ENCODE measurements at regions not wholly inside any gene's neighbourhood (a gene's known extent, or its start where the extent isn't known, plus 50 kb on each side); places are given as distances from the start of the nearest gene placed in this dataset.
A peak's percentile ranks its signal among the peaks of the same experiment; 100 is the strongest.

DNA sequence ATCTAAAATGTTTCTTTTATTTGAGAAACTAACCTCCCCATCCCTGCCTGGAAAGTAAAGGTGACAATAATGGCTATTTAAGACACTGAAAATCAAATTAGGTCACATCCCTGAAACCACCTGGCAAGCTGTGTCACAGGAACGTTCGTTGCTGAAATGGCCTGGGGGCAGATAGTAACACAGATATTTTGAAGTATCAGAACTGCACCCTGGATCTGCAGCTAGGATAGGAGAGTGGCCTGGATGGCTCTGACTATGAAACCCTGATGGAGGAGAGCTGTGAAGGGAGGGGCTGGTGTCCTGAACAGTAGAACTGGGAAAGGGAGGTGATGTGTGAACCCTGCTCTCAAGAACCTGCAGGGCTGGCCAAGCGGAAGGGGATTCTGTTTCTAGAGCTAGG is 648.3 kb upstream of the CFAP20DC start:
- peak; percentile 12 for DNase-seq (ENCODE audit: low read depth)

DNA sequence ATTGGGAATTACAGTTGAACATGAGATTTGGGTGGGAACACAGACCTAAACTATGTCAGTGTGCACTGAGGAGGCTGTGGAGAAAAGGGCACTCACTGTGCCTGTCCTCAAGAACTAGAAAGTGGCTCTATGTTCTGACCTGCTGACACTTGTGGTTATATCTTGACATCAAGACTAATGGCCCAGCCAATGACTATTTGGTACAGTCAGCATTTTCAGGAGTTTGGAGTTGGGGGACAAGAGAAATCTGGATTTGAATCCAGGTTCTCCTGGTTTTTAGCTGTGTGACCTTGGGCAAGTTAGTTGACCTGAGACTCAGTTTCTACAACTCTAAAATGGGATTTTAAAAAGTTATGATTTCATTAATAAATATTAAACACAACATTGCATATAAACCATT is 647.0 kb upstream of the CFAP20DC start:
- DNase-seq (ENCODE audit: low read depth), result peak; percentile 6

DNA sequence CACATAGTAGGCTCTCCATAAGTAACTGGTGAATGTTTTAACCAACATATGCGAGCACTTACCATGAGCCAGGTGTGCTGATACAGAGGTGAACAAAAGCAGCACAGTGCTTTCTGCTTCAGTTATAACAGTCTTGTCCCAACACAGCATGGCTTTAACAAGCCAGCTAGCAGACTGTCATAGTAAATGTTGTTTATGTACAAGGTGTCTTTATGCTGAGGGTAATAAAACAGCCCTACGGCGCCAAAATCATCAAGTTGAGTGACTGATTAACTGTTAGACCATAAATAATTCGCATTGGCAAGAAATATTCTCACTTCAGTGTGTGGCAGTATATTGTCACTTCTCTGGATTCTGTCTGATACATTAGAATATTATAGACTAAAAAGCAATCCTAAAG is 646.0 kb upstream of the CFAP20DC start:
- no peak for DNase-seq (ENCODE audit: low read depth)

DNA sequence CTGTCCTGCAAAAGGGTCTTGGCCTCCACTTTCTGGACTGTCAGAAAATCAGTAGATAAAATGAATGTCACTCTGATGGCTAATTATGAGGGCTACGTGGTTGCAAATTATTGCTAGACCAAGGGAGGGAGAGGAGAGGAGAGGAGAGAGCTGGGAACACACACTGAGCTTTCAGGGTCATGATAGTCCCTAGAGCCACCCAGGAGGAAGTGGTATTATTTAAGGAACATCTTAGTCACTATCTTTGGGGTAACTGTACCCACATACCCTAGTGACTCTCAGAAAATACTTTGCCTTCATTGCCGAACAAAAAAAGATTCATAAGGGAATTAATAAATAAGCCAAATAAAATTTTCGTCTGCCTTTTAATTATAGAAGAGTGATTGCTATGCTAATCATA is 642.3 kb upstream of the CFAP20DC start:
- no peak for DNase-seq (ENCODE audit: low read depth)

DNA sequence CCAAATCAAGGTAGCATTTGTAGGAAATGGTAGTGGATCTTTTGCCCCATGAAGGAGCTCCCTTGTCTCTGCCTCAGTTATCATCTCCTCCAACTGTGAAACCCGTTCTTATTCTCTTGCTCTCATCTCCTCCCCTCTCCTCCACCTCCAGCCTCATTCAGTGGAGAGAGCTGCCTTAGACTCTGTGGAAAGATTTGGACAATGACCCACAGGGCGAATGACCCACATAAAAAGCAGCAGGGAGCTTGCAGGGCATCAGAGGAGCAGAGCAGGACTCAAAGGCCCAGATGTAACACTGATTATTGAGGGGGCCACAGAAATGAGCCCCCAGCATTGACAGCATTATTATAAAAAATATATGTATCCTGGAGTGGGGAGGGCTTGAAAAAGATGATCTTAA is 641.1 kb upstream of the CFAP20DC start:
- no peak for DNase-seq (ENCODE audit: low read depth)

DNA sequence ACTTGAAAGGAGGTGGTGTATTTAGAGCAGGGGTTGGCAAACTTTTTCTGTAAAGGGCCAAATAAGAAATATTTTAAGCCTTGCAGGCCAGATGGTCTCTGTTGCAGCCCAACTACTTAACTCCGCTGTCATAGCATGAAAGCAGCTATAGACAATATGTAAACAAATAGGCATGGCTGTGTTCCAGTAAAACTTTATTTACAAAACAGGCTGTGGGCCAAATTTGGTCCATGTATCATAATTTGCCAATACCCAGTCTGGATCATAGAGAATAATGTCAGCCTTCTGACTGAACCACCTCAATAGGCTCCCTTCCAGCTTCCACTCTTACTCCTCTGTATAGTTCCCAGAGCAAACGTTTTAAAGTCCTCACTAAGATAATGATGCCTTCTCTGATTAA is 638.8 kb upstream of the CFAP20DC start:
- DNase-seq (ENCODE audit: low read depth), result no peak

DNA sequence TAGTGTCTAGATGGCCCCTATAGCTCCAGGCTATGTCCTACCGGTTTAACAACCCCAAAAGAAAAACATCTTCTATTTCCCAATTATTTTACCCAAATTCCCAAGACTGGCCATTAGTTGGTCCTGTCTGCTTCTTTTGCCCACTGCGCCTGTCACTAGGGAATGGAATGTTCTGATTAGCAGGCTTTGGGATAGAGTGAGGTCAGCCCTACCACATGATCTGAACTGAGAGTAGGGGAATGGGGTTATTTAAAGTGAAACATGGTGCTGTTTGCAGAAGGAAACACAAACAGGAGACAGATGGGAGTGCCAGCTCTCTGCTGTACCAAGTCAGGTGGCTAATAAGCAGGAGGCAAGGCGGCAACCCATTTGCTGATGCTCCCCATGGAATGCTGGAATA is 635.6 kb upstream of the CFAP20DC start:
- no peak for DNase-seq (ENCODE audit: low read depth)

DNA sequence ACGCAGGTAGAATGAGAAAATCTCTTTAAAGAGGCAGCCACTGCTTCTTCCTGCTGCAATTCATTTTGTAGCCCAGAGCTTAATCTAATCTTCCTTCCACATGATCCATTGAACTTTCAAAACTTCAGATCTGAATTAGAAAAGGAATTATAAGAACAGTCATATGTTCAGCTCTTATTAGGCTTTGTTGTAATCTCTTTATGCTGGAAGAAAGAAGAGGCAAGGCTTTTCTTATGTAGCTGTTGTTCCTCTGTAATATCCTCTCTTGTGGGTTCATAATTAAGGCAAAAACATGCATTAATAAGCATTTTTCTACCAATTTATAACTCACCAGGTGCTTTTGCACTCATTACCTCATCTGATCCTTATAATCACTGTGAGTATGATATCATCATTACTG is 634.9 kb upstream of the CFAP20DC start:
- no peak for DNase-seq (ENCODE audit: low read depth)

DNA sequence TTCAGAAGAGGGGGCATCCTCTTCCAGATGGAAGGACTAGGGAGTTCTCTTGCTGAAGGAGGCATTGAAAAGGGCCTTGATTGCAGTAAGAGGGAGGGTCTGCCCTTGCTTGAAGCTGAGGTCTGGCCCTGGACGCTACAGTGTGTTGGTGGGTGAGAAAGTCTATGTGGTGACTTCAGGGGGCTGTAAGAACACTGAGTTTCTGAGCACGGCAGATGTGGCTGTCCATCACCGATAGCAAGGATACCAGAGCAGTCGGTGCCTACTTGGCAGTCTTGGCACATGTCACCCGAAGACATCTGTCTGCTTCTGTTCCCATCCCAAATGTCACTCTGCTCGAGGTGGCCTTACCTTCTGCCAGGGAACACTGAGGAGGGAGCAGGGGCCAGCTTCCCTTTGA is 631.1 kb upstream of the CFAP20DC start:
- no peak for DNase-seq (ENCODE audit: low read depth)

DNA sequence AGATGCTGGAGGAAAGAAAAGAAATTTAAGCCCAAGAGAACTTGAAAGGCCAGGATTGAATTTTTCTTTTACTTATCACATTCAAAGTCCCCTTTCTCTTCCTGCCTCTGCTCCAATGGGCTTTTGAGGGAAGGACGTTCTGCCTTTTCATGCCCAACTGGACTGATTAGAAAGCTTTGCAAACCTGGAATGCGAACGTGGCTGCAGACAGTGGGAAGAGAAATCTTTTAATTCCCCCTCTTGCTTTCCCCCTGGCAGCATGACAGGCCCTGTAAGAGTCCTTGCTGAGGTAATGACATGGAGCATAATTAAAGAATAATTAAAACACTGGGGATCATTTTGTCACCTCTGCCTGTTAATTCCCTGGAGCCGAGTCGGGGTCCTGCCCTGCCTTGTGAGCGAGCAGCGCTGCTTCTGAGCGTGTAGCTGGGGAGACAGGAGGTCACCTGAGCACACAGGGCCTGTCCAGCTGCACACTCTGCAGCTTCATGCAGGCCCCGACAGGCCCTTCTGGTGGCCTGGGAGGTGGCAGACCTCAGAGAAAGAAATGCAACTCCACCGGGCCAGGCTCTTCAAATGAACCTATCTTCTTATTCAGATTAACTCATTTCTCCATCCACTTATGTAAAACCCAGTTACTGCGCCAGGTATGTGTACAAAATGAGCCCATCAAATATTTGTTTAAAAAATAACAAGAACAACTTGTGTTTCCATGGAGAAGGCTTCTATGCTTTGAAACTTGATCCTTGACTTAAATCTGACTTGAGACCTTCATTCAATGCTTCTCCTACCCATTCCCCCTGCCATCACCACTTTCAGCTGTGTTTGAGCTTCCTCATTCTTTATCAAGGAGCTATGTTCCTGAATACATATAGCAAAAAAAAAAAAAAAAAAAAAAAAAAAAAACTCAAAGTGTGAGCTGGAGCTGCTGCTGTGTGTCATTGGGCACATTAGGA is 628.2 kb upstream of the CFAP20DC start:
- DNase-seq (ENCODE audit: low read depth), result no peak

DNA sequence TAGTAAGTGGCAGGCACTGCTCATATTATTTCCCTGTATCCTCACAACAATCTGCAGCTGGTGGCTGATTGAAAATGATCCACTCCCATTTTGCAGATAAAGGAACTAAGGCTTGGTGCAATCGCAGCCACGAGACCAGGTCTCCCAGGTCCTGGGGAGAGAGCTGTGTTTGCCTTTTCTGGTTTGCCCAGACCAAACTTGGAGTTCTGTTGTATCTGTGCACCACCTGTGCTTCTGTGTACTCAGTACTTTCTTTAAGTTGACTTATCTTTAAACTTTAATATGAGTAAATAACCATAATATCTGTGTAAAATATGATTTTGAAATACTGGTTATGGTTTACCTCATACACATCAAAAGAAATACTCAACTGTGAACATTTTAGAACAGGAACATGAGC is 625.7 kb upstream of the CFAP20DC start:
- no peak for DNase-seq (ENCODE audit: low read depth)

DNA sequence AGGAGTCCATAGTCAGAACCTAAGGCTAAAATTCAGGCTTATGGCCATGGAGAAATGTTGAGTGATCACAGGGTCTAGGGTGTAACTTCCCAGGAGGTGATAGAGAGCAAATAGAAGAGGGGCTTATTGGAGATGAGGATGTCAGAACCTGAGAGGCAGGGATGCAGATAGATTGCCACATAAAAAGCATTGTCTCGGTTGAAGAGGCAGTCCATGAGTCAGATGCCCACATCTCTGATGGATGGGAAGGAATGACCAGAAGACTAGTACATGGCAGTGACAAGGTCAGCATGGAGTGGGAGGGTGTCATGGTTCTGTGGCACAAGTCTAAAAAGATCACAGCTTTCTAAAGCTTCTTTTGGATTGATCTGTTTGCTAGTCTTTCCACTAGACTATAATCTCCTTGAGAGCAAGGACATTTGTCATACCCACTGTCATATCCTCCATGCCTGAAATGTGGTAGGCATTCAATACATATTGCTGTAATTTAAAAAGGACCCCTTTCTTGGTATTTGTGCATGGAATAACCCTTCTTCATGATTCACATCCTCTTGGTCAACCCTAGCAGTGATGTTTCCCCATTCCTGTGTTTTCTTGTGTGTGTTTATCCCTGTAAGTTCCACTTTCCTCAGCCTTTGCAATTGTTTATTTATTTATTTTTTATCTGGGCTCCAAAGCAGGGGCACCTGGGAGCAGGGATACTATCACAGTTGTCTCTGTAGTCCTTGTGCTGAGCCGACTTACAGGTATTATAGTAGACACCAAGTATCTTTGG is 613.4 kb upstream of the CFAP20DC start:
- DNase-seq (ENCODE audit: low read depth), result no peak

DNA sequence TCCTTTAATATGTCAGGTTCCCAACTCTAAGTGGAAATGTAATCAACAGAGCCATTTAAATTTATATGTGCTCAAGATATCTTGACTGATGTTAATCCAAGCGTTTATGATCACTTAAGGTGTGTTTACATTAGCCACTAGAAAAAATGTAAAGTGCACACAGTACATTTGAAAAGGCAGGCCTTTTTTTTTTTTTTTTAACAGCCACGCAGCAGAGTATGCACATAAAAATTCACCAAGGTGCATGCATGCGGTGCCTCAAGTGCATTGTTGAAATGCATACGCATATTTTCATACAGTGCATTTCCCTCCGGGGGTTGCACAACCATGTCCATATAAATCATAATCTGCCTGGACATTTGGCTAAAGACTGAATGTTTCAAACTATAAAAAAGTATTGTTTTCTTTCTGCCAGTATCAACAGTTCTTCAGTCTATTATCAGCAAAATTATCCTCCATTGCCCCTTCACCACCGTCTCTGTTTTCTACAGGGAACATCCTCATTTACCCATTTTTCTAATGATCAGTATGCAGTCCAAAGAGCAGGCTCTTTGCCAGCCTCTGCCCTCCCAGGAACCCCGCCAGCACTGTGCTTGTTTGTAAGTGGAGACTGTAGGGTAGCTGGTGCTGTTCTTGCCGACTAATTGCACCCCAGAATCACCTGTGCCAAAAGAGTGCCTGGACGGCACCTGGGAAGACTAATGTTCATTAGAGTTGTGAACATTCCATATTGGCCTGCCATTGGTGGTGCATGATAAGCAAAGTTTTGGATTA is 611.2 kb upstream of the CFAP20DC start:
- DNase-seq (ENCODE audit: low read depth), result no peak

DNA sequence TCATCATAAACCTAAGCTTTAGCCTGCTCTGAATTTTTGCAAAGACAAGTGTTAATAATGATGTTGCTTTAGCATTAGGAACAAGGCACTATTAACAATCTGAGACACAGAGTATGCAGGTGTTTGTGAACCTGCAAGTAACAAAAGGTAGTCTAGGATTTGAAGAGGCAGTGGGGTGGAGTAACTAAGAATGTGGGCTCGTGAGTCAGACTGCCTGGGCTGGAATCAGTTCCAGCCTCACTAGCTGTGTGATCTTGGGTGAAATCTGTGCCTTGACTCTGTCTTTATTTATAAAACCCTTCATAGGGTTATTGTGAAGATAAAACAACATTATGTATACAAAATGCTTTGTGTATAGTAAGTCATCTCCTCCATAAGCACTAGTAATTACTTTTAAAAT is 610.6 kb upstream of the CFAP20DC start:
- peak; percentile 25 for DNase-seq (ENCODE audit: low read depth)

DNA sequence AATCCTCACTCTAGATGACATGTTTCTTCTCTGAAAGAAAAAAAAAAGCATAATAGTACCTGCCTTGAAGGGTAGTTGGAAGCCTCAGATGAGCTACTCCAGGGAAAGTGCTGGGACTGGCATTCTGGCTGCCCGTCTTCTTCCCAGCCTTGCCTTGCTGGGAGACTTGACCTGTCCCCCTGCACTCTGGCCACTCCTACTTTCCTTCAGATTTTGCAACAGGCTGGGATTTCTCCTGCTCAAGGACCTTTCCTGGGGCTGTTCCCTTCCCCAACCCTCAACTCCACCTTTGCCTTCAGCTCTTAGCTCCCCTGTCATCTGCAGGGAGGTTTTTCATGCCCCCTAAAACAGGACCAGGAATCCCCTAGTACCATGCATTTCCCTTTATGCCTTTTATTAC is 609.9 kb upstream of the CFAP20DC start:
- no peak for DNase-seq (ENCODE audit: low read depth)

DNA sequence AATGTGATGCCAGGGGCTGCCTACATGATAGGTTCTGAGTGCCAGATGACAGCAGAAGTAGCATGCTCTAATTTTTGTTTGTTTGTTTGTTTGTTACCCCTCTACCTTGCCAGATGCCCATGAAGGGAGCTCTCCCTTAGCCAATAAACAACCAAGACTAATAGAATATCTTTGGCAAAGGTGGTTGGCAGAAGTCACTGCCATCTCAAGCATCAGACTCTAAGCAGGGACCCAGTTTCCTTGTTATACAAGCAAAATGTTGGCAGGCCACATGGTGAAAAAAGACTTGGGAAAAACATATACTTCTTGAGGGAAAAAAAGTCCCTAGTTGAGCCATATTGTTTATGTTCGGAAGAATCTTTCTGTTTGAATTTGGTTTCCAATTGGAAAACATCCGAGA is 609.0 kb upstream of the CFAP20DC start:
- no peak for DNase-seq (ENCODE audit: low read depth)

DNA sequence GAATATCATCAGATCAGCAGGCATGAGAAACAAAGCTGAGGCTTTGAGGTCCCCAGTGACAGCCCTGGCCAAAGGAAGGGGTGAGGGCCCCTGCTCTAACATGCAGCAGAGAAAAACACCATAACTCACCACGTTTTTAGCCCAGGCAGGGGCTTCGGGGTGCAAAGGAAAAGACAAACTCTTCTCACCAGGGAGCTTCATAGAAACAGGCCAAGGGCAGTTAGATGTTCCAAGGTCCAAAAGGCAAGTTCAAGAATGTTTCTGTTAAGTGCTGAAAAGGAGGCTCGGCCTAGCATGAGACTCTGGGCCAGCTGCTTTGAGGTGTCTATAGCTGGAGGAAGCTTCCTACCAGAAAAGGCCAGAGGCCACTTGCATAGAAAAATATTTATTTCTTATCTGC is 608.4 kb upstream of the CFAP20DC start:
- no peak for DNase-seq (ENCODE audit: low read depth)

DNA sequence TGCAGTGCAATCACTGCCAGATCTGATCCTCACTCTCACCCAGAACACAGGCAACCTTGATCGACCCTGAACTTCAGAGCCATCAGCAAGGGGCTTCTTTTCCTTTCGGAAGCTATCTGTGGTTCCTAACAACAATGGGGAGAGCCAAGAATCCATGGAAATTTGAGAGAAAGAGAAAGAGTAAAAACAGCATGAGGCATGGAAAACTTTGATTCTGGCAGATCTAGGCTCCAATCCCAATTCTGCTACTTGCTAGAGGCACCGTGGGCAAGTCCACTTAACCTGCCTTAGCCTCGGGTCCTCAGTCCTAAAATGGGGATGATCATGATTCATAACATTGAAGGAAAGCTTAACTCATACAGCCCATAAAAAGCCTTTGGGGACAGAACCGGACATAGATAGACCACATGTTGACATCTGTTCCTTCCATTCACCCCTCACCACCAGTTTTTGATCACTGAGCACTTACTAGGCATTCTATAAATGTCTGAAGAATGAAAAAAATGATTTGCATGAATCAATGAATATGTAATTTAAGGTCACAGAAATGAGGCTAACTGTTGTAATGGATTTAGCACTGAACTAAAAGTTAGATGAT is 605.7 kb upstream of the CFAP20DC start:
- no peak for DNase-seq (ENCODE audit: low read depth)

DNA sequence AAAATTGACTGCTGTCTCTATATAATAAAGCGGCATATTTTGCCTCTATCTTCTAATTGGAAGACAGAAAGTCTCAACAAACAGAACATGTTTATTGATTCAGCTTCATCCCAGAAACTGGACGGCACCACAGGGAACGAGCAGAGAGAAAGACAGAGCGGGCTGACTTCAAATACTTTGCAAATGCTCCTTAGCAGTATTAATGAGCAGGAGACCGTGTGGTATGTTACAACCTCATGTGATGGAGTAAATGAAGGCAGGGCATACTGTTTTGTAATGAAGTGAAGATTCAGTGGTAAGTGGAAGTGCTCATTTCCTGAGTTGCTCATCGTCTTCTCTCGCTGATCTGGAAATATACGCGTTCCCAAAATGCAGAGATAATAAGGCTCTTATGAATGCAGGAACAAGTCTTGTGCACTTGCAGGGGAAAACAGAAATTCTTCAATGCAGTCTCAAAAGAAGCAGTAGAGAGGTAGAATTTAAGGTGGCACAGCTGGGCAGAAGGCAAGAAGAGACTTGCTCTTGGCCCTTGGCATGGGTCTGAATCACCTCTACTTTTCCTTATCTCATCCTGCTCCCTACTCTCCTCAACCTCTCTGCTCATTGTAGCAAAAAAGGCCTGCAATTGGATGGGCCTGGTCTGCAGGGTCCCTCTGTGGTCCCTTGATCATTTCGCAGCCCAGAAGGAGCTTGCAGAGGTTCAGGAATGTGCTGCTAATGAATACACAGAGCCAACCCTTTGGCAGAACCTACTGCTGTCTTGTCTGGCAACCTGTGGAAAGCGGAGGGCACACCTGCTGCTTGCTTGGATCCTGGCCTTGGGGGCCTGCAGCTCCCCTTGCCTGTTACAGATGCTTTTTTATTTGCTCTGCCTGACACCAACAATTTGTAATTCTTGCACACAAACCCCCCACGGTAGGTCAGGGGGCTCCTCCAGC is 604.9 kb upstream of the CFAP20DC start:
- DNase-seq (ENCODE audit: low read depth), result no peak

DNA sequence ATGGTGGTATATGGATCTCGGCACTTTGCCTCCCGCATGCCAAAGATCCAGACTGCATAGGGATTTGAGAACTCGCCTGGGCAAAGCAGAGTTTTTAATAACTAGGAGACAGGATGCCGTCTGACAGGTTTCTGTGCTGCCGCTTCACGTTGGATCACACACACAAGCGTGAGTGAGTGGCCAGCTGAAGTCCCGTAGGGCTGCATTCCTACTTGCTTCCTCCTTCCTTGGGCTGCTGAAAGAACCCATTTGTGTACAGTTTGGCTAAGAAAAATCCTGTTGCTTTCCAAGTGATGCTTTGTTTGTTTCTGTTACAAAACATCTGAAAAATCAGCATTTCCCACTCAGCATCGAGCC is 604.3 kb upstream of the CFAP20DC start:
- no peak for DNase-seq (ENCODE audit: low read depth)
